SK-N-SH treated with all-trans-retinoic acid at 6 μM for 48 hours (cell line): ENCODE measurements at regions not wholly inside any gene's neighbourhood (a gene's known extent, or its start where the extent isn't known, plus 50 kb on each side); places are given as distances from the start of the nearest gene placed in this dataset.

ENCODE experiments used
- POU6F1 ChIP-seq: fragments of 250-450 bp; sonication (Bioruptor Pico); IDR thresholded peaks from 2 replicates; pipeline ENCODE4 v1.8.0; 2021; ENCODE audit warnings: low read depth, mild to moderate bottlenecking, moderate library complexity, borderline replicate concordance
- PPARA ChIP-seq: fragments of 250-450 bp; sonication (Bioruptor Pico); IDR thresholded peaks from 2 replicates; pipeline ENCODE4 v1.5.0; 2020; ENCODE audit warnings: mild to moderate bottlenecking, borderline replicate concordance
- RARB ChIP-seq: fragments of 250-450 bp; sonication (Bioruptor Pico); IDR thresholded peaks from 2 replicates; pipeline ENCODE4 v1.8.0; 2021; ENCODE audit warnings: mild to moderate bottlenecking, moderate library complexity

- TF ChIP-seq POU6F1 (CRISPR knock-in tag) (no peak), PPARA (CRISPR knock-in tag) (no peak), RARB (CRISPR knock-in tag) (no peak)
Observed at GRCh38 chr4:181755846-181756245, 487.4 kb upstream of the TENM3 start.
